ENCODE measurements at regions not wholly inside any gene's neighbourhood (a gene's known extent, or its start where the extent isn't known, plus 50 kb on each side); places are given as distances from the start of the nearest gene placed in this dataset.
"Not testable (repeated sequence)": the region's sequence is repeated elsewhere in the genome, so short reads cannot be mapped to it uniquely, and the experiment has no call there.

GRCh38 chr1:242674951-242675645 is 150.6 kb upstream of the PLD5 start:
- intact Hi-C loops (cut with DNase I) = no loop called here
- DNase-seq (no peak), ATAC-seq (no peak)

DNA sequence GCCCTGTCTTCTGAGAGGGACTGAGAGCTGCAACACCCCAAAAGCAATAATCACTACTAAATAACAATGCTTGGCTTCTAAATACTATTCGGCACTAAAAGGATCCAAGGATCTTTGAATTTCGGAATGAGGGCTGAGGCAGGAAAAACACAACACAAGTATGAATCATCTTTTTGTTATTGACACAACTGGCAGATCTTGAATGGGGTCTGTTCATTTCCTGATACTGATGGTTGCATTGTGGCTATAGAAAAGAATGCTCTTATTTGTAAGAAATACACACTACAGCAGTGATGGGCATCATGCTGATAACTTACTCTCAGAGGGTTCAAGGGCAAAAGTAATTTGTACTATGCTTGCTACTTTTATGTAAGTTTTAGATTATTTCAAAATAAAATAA is 149.2 kb upstream of the PLD5 start:
- ATAC-seq (no peak), DNase-seq (no peak)
- intact Hi-C loops (cut with DNase I) = no loop called here

GRCh38 chr1:242673165-242673564 is 148.7 kb upstream of the PLD5 start:
- not testable (repeated sequence) for ATAC-seq

GRCh38 chr1:242670019-242670418 is 145.5 kb upstream of the PLD5 start:
- ATAC-seq = no peak
- no peak for DNase-seq
- intact Hi-C loops (cut with DNase I) = no loop called here

More at GRCh38 chr1:242673165-242673564, 148.7 kb upstream of the PLD5 start:
- intact Hi-C loops (cut with DNase I); DNase-seq: not testable (repeated sequence)

DNA sequence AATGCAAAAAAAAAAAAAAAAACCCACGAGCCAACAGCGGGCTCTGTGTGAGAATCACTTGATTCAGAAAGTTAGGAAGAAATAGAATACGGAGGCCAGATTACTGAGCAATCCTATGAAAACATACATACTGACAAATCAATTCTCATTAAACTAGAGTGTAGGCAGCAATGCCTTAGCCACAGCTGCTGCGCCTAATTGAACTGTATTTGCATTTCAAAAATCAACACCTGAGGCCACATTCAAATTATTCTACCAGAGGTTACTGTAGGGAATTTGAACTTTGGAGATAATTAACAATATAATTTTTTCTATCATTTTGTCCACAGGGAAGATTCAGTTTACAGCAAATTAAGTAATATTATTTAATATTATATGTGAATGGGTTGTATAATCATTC is 138.4 kb upstream of the PLD5 start:
- ATAC-seq (no peak), DNase-seq (no peak)
- intact Hi-C loops (cut with DNase I) = no loop called here

DNA sequence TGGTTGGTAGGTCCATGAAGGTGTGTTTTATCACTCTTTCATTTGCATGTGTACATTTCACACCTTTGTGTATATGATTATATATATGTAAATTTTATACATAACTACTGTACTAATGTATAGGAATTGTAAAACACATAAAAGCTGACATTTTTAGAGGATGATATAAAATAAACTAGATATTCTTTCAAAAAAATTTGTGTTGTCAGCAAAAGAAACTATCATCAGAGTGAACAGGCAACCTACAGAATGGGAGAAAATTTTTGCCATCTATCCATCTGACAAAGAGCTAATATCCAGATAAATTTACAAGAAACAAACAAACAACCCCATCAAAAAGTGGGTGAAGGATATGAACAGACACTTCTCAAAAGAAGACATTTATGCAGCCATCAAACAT is 129.3 kb upstream of the PLD5 start:
- ATAC-seq; DNase-seq; intact Hi-C loops (cut with DNase I): not testable (repeated sequence)

- DNase-seq = no peak
- no peak for ATAC-seq
- intact Hi-C loops (cut with DNase I) = no loop called here
These were observed 127.3 kb upstream of the PLD5 start for GRCh38 chr1:242651817-242652216.

GRCh38 chr1:242641461-242641860 is 117.0 kb upstream of the PLD5 start:
- ATAC-seq (no peak), DNase-seq (no peak)
- intact Hi-C loops (cut with DNase I) = no loop called here

GRCh38 chr1:242639104-242639503 is 114.6 kb upstream of the PLD5 start:
- ATAC-seq (no peak), DNase-seq (no peak)
- intact Hi-C loops (cut with DNase I) = no loop called here

DNA sequence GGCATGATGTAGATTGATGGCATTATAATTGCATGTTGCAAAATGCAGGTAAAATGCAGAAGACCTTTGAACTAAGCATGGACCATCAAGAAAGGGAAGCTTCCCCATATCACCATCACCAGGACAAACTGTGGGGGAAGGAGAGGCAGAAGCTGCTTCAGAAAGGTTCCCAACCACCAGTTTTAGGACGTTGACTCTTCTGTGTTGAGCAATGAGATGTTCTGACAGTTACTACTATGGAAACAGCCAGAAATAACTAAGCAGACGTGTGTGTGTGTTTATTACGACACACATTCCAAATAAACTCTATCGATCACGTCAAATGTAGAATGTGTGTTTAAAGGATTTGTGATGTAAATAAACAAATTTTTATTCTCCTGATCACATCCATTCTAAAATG is 110.2 kb upstream of the PLD5 start:
- ATAC-seq (no peak), DNase-seq (no peak)
- intact Hi-C loops (cut with DNase I) = no loop called here

DNA sequence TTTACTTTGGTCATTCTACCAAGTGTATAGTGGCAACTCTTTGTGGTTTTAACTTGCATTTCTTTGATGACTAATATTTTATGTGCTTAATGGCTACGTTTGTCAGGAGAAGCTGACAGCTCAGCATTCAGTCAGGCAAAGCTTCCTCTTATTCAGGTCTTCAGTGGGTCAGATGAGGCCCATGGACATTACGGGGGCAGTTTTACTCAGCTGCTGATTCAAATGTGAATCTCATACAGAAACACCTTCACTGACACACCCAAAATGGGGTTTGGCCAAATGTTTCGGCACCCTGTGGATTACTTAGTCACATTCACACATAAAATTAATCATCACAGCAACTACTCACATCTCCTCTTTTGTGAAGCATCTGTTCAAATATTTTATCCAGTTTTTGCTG is 104.9 kb upstream of the PLD5 start:
- no peak for ATAC-seq
- DNase-seq = no peak
- intact Hi-C loops (cut with DNase I) = no loop called here

DNA sequence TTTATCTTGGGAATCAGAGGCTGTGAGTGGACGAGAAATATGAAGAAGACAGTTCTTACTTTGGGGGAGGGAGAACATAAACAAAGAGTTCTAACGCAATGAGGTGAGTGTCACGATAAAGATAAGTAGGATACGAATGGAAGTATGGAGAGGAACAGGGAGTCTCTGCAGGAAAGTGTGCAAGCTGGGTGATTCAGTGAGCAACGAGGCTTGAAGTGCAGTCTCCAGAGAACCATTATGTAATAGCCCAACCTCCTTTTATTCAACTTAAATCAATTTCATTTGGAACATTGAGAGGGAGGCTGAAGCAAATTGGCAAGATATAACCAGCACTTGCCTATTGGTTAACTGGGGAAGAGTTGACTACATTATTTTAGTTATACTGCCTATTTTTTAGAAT is 99.3 kb upstream of the PLD5 start:
- no peak for ATAC-seq
- intact Hi-C loops (cut with DNase I) = no loop called here
- DNase-seq = no peak

- ATAC-seq (no peak), DNase-seq (no peak)
- intact Hi-C loops (cut with DNase I) = no loop called here
These were observed 98.6 kb upstream of the PLD5 start for GRCh38 chr1:242623119-242623518.

DNA sequence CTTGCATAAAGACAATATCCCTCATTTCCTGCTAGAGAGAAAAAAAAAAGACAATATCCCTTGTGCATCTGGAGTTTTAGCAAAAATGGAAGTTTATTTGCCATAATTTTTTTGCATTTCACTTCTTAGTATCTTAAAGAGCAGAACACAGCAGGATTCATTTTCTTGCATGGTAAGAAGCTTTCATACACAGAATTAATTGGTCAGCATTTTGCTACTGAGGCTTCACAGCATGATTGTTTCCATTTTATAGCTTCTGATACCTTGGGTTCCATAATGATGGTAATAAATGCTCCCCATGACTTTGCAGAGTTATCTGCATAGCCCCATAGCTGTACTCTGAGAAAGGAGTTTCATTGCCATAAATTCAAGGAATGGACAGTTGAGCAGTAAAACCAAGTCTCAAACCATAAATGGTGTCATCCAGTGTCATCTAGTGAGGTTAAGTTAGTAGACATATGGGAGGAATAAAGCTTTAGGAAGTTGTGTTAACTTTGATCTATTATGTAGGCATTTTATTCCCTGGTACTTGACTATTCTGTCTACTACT is 88.8 kb upstream of the PLD5 start:
- DNase-seq (no peak), ATAC-seq (no peak)
- intact Hi-C loops (cut with DNase I) = no loop called here

- intact Hi-C loops (cut with DNase I) = no loop called here
These were observed 85.7 kb upstream of the PLD5 start for GRCh38 chr1:242610209-242610608.

DNA sequence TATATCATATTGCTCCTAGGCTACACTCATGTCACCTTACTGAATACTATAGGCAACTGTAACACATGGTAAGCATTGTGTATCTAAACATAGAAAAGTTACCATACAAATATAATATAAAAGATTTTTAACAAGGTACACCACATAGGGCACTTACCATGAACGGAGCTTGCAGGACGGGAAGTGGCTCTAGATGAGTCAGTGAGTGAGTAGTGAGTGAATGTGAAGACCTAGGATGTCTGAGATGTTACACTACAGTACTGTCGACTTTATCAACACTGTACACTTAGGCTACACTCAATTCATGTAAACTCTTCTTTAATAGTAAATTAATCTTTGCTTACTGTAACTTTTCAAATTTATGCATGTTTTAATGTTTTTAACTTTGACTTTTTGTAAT is 81.0 kb upstream of the PLD5 start:
- intact Hi-C loops (cut with DNase I) = no loop called here
- DNase-seq = no peak
- no peak for ATAC-seq

More at GRCh38 chr1:242610209-242610608, 85.7 kb upstream of the PLD5 start:
- ATAC-seq (no peak), DNase-seq (no peak)

DNA sequence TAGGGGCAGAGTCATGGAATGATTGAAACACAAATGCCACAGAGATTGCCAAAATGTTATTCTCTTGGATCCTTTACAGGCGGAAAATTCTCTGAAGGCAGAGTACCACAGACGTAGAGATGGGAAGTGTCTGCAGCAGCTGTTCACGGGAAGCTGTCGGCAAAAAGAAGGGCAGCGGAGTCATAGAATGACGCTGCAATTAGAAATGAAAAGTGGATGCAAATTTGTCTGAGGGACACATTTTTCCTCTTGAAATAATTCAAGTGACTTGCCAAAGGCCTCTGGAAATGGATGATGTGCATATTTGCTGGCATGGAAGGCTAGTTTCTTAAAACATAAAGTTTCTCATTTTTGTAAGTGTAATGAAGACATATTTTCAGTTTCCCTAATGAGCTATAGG is 77.5 kb upstream of the PLD5 start:
- DNase-seq (no peak), ATAC-seq (no peak)
- intact Hi-C loops (cut with DNase I) = no loop called here

- DNase-seq; intact Hi-C loops (cut with DNase I); ATAC-seq: not testable (repeated sequence)
These were observed 69.3 kb upstream of the PLD5 start for GRCh38 chr1:242593756-242594155.

GRCh38 chr1:242586360-242586680 is 61.8 kb upstream of the PLD5 start:
- no peak for ATAC-seq
- intact Hi-C loops (cut with DNase I) = no loop called here
- no peak for DNase-seq

GRCh38 chr1:242585616-242586359 is 61.3 kb upstream of the PLD5 start:
- DNase-seq (no peak), ATAC-seq (no peak)
- intact Hi-C loops (cut with DNase I) = no loop called here

- ATAC-seq = no peak
- no peak for DNase-seq
- intact Hi-C loops (cut with DNase I) = no loop called here
These were observed 58.2 kb upstream of the PLD5 start for GRCh38 chr1:242582669-242583068.
